GM19463 (cell line): ENCODE measurements at regions not wholly inside any gene's neighbourhood (a gene's known extent, or its start where the extent isn't known, plus 50 kb on each side); places are given as distances from the start of the nearest gene placed in this dataset.

Experiments
- ATAC-seq: cut with Tn5 transposase; IDR thresholded peaks from one replicate; pipeline ENCODE4 v1.9.1; 2021; ENCODE audit warnings: mild to moderate bottlenecking, moderate library complexity; ENCODE audit not compliant: unreplicated experiment

- no peak for ATAC-seq
Observed at GRCh38 chr13:106306748-106307277, 228.6 kb downstream of the EFNB2 start.

DNA sequence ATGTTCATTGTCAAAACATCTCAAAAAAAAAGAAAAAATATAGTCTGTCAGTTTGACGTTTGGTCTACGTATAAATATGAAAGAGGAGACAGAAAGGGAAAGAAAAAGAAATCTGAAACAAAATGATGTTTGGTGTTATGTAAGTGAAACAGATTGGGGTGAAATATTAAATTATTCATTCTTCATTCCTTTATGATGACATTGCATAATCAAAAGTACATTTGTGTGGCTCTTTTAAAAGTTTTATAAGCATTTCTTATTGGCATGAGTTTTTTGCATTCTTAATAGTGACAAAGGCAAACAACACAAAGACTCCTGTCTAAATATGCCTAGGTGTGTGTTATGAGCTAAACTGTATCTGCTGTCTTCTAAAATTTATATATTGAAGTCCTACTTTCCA is 232.6 kb downstream of the EFNB2 start:
- ATAC-seq, result no peak

GRCh38 chr13:106302011-106302410 is 233.5 kb downstream of the EFNB2 start:
- no peak for ATAC-seq

- no peak for ATAC-seq
Observed at GRCh38 chr13:106299621-106300020, 235.8 kb downstream of the EFNB2 start.

DNA sequence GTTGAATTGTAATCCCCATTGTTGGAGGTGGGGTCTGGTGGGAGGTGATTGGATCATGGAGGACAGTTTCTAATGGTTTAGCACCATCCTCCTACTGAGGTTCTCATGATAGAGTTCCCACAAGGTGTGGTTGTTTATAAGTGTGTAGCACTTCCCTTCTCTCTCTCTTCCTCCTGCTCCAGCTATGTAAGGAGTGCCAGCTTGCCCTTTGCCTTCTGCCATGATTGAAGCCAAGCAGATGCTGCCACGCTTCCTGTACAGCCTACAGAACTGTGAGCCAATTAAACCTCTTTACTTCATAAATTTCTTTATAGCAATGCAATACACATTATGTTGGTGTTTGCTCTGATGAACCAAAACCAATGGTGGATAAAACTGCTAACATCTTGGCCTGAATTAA is 238.2 kb downstream of the EFNB2 start:
- ATAC-seq, result no peak

- no peak for ATAC-seq
Observed at GRCh38 chr13:106296723-106297122, 238.7 kb downstream of the EFNB2 start.

GRCh38 chr13:106295971-106296370 is 239.5 kb downstream of the EFNB2 start:
- no peak for ATAC-seq

DNA sequence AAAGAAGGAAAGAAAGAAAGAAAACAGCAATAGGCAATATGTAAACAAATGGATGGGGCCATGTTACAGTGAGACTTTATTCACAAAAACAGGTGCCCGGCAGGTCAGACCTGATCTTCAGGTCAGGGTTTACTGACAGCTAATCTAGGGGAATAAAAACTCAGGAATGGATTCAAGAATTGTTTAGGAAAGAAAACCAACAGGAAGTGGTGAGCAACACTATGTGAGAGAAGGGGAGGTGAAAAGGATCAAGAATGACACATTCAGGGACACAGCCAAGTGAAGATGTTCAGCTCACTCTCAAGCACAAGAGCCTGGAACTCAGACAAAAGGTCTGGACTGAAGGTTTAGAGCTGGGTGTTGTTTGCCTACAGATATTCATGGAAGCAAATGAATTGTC is 244.5 kb downstream of the EFNB2 start:
- no peak for ATAC-seq

- ATAC-seq, result no peak
Observed at GRCh38 chr13:106287351-106287750, 248.1 kb downstream of the EFNB2 start.

DNA sequence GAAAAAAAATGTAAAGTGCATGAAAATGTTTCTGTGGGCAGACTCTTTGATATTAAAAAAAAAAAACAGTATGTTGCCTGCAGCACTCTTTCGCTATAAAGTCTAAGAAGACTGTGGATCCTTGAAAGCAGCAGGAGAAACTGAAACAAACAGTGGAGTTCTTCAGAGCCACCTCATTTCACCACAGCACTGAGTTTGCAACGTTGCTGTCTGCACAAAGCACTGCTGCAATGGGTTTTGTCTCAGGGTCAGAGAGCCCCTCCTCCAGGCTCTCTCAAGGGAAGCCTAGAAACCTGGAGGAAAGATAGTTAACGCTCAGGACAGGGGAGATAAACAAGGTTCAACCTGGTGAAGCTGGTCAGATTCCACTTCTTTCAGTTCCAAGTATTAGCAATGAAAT is 248.7 kb downstream of the EFNB2 start:
- ATAC-seq, result no peak

DNA sequence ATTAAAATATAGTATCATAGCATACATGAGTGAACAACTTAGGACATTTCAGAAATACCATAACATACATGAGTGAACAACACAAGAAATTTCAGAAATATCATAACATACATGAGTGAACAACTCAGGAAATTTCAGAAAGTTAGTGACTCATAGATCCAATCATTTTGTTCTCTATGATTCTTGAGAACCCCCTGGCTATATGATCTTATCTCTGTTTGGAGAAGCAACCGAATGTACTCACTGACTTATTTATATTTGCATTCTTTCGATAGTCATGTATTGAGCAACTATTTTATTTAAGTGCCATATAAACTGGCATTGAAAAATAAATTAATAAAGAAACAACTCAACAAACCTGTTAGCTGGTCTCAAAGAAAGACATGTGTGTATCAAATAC is 251.1 kb downstream of the EFNB2 start:
- ATAC-seq, result no peak

DNA sequence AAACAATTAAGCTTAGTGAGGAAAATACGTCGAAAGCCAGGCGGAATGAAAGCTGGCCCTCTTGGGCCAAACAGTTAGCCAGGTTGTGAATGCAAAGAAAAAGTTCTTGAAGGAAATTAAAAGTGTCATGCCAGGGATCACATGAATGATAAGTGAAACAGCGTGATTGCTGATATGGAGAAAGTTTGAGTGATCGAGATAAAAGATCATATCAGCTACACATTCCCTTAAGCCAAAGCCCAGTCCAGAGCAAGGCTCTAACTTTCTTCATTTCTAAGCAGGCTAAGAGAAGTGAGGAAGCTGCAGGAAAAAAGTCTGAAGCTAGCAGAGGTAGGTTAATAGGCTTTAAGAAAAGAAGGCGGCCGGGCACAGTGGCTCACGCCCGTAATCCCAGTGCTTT is 254.0 kb downstream of the EFNB2 start:
- no peak for ATAC-seq

- no peak for ATAC-seq
Observed at GRCh38 chr13:106277484-106278154, 257.8 kb downstream of the EFNB2 start.

- no peak for ATAC-seq
Observed at GRCh38 chr13:106276876-106277275, 258.6 kb downstream of the EFNB2 start.

- no peak for ATAC-seq
Observed at GRCh38 chr13:106275446-106276032, 259.9 kb downstream of the EFNB2 start.

GRCh38 chr13:106274551-106275203 is 260.8 kb downstream of the EFNB2 start:
- ATAC-seq, result no peak

DNA sequence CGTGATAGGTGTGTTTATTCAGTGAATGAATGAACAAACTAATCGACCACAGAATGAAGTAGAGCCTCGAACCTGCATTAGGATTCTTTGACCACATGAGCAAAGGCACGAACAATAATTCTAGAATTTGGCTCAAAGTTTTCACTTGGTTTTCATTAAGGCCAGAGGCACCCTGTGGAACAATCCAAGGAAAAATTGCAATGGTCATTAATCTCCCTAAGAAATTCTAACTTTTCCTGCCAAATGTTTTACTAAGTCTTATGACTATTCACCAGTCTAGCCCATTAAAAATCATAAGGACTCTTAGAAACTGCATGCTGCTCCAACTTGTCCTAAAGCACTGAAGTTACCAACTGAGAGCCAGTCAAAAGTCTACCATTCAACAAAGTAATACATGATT is 271.7 kb downstream of the EFNB2 start:
- no peak for ATAC-seq

- ATAC-seq, result no peak
Observed at GRCh38 chr13:106262886-106263285, 272.6 kb downstream of the EFNB2 start.

GRCh38 chr13:106261450-106261849 is 274.0 kb downstream of the EFNB2 start:
- ATAC-seq, result no peak

- ATAC-seq, result no peak
Observed at GRCh38 chr13:106260352-106260751, 275.1 kb downstream of the EFNB2 start.

DNA sequence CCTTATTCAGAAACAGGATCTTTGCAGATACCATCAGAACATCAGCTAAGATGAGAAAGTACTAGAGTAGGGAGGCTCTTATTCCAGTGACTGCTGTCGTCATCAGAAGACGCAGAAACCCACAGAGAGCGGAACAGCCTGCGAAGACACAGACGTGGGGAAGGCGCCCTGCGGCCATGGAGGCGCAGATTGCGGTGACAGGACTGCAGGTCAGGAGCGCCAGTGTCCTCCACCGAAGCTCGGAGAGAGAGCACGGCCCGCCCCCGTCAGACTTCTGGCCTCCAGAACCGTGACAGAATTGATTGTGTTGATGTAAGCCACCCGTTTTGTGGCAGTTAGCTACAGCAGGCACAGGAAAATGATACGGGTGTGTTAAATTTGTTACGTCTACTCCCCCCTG is 275.5 kb downstream of the EFNB2 start:
- no peak for ATAC-seq

- ATAC-seq, result no peak
Observed at GRCh38 chr13:106246666-106247188, 288.7 kb downstream of the EFNB2 start.
